ENCODE measurements at regions not wholly inside any gene's neighbourhood (a gene's known extent, or its start where the extent isn't known, plus 50 kb on each side); places are given as distances from the start of the nearest gene placed in this dataset.

GRCh38 chr12:69123919-69124638, 115.3 kb upstream of the CPSF6 start:
- no peak overlapping the region for H3K27ac Mint-ChIP-seq (ENCODE audit: unreplicated experiment)
- no peak overlapping the region for H3K4me3 Mint-ChIP-seq (ENCODE audit: unreplicated experiment)
- peaks cover 3% of the 10 kb centered on the region for H3K36me3 Mint-ChIP-seq (ENCODE audit: low read depth)
- no peak for TF ChIP-seq CTCF (IDR thresholded peaks at IDR 0.05)
- H3K9me3 Mint-ChIP-seq (ENCODE audit: low read depth), result no peaks in the 10 kb centered on the region
- H3K4me1 Mint-ChIP-seq (ENCODE audit: low read depth), result peaks cover 10% of the 10 kb centered on the region
- no peak for DNase-seq (ENCODE audit: low spot score)
- H3K27me3 Mint-ChIP-seq (ENCODE audit: low read depth), result peaks cover 15% of the 10 kb centered on the region

- no peaks in the 10 kb centered on the region for H3K9me3 Mint-ChIP-seq (ENCODE audit: low read depth)
- no peak overlapping the region for H3K4me3 Mint-ChIP-seq (ENCODE audit: unreplicated experiment)
- H3K27me3 Mint-ChIP-seq (ENCODE audit: low read depth), result peaks cover 9% of the 10 kb centered on the region
- no peak for DNase-seq (ENCODE audit: low spot score)
- H3K4me1 Mint-ChIP-seq (ENCODE audit: low read depth), result peaks cover 4% of the 10 kb centered on the region
- H3K36me3 Mint-ChIP-seq (ENCODE audit: low read depth), result no peaks in the 10 kb centered on the region
- no peak overlapping the region for H3K27ac Mint-ChIP-seq (ENCODE audit: unreplicated experiment)
- no peak for TF ChIP-seq CTCF (IDR thresholded peaks at IDR 0.05)
Observed at GRCh38 chr12:69129017-69129416, 110.4 kb upstream of the CPSF6 start.

DNA sequence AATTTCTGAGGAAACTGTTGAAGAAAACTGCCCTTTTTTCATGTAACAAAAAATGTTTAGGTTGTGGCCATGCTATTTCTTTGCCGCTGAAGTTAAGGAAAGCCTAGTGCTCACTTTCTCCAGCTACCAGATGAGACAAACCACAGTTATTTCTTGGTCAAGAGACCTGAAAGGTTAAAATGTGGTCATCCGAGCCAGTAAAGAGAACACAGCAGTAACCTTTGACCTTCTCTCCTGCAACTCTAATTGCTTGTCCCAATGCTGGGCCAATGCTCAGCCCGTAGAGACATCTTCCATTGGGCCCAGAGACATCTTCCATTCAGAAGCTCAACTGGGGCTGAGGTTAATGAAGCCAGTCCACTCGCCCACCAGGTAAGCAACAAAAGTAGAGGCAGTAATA, 109.8 kb upstream of the CPSF6 start:
- Mint-ChIP-seq H3K27ac (ENCODE audit: unreplicated experiment) (no peak overlapping the region), H3K27me3 (ENCODE audit: low read depth) (peaks cover 11% of the 10 kb centered on the region), H3K4me1 (ENCODE audit: low read depth) (no peaks in the 10 kb centered on the region), H3K4me3 (ENCODE audit: unreplicated experiment) (no peak overlapping the region), H3K36me3 (ENCODE audit: low read depth) (no peaks in the 10 kb centered on the region), H3K9me3 (ENCODE audit: low read depth) (no peaks in the 10 kb centered on the region)
- no peak for TF ChIP-seq CTCF (IDR thresholded peaks at IDR 0.05)
- no peak for DNase-seq (ENCODE audit: low spot score)

DNA sequence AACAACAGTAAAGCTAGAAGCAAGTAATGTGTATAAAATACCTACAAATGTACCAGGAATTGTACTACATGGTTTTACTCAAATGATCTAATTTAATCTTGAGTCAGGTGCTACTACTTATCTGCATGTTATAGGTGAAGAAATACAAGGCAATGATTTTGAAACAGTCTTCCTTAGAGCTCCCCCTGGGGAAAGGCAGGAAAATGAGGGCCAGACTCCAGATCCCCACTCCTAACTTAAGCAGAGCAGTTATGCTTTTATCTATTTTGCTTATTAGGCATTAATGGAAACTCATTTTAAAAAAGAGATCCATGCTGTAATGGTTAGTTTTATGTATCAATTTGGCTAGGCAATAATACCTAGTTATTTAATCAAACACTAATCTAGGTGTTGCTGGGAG, 109.3 kb upstream of the CPSF6 start:
- no peaks in the 10 kb centered on the region for H3K36me3 Mint-ChIP-seq (ENCODE audit: low read depth)
- no peak for DNase-seq (ENCODE audit: low spot score)
- H3K4me3 Mint-ChIP-seq (ENCODE audit: unreplicated experiment), result no peak overlapping the region
- H3K27ac Mint-ChIP-seq (ENCODE audit: unreplicated experiment), result no peak overlapping the region
- H3K4me1 Mint-ChIP-seq (ENCODE audit: low read depth), result no peaks in the 10 kb centered on the region
- peaks cover 11% of the 10 kb centered on the region for H3K27me3 Mint-ChIP-seq (ENCODE audit: low read depth)
- no peak for TF ChIP-seq CTCF (IDR thresholded peaks at IDR 0.05)
- no peaks in the 10 kb centered on the region for H3K9me3 Mint-ChIP-seq (ENCODE audit: low read depth)

- no peaks in the 10 kb centered on the region for H3K36me3 Mint-ChIP-seq (ENCODE audit: low read depth)
- no peak overlapping the region for H3K4me3 Mint-ChIP-seq (ENCODE audit: unreplicated experiment)
- H3K27ac Mint-ChIP-seq (ENCODE audit: unreplicated experiment), result no peak overlapping the region
Observed at GRCh38 chr12:69131077-69131476, 108.3 kb upstream of the CPSF6 start.

More at GRCh38 chr12:69131077-69131476, 108.3 kb upstream of the CPSF6 start:
- DNase-seq (ENCODE audit: low spot score), result no peak
- H3K27me3 Mint-ChIP-seq (ENCODE audit: low read depth), result peaks cover 6% of the 10 kb centered on the region
- no peaks in the 10 kb centered on the region for H3K4me1 Mint-ChIP-seq (ENCODE audit: low read depth)
- H3K9me3 Mint-ChIP-seq (ENCODE audit: low read depth), result no peaks in the 10 kb centered on the region
- no peak for TF ChIP-seq CTCF (IDR thresholded peaks at IDR 0.05)
